ENCODE measurements at regions not wholly inside any gene's neighbourhood (a gene's known extent, or its start where the extent isn't known, plus 50 kb on each side); places are given as distances from the start of the nearest gene placed in this dataset.
"Not testable (repeated sequence)": the region's sequence is repeated elsewhere in the genome, so short reads cannot be mapped to it uniquely, and the experiment has no call there.

DNA sequence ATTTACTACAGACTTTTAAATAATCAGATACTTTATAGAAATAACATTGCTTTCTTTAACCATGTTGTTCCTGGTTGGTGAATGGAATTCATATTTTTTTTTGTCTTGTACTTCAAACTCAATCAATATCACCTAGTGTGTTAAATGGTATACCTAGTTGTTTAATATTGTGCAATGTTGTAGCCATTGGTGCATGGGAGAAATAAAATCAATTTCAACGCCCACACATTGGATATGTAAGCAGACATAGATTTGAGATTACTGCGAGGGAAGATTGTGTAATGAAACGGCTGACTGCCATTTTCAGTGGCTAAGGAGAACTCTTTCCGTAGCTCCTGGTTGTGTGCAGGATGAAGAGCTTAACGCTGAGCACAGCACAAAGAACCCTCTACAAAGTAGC, 626.1 kb downstream of the TMEM182 start:
- DNase-seq = no peak

DNA sequence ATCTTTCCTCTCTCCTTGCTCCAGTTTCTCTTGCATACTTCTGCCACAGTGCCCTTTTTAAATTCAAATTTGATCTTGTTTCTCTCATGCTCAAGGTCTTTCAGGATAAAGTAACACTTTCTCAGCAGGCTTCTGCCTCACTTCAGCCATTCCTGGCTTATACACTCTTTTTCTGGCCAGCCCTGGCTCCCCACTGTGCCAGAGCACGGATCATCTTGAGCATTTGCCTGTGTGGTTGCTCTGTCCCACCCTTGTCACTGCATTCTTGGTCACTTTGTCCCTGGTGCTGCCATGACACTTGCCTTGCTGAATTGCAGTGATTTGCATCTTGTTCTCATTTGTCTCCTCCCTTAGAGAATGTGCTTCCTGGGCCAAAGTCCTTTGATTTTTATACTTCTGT, 634.3 kb downstream of the TMEM182 start:
- DNase-seq = no peak

DNA sequence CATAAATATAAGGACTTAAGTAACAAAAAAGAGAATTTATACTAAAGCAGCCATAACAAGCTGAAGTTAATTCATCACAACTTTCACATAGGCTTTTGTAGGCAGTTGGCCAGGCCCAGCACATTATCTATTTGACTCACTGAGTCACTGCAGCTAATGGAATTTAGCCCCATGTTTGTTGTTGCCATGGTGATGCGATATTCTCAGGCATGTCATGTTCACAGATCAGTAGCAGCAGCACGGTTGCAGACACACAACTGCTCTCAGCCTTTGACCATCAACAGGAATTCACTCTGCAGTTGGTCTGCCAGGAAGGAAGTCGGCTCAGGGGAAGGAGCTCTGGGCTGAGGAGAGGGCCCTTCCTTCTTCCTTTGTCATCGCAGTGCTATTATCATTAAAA, 639.8 kb downstream of the TMEM182 start:
- DNase-seq = no peak

DNA sequence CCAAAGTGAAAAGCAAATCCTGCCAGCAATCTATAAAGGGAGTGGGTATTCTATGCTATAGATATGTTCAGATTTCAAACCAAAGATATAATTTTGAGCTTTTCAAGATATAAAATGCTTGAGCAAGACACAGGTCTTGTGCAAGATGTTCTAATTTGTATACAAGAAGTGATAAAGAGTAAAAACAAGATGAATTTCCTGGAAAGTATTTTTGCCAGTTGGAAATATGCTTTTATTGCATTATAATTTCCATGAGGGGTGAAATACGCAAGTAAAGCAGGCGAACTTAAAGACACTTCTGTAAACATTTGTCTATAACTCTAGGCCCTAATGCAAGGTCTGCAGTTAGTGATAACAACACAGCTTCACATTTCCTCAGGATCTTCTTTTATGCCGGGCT, 640.5 kb downstream of the TMEM182 start:
- no peak for DNase-seq

DNA sequence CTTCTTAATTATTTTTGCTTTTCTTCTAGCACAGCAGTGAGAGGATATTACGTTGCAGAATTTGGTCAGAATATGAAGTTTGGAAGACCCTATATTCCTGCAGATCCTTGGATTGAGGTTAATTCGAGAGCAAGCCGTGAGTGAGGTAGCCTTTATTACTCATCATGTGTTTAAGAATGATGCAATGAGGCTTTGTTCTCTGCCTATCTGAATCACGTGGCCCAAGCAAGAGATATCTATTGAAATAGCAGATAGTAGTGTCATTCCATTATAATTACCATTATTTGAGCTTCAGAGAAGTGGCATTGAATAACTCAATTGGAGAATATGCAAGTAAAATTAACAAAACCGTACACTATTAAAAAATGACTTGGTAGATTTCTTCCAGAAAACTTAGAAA, 641.1 kb downstream of the TMEM182 start:
- DNase-seq = no peak

DNA sequence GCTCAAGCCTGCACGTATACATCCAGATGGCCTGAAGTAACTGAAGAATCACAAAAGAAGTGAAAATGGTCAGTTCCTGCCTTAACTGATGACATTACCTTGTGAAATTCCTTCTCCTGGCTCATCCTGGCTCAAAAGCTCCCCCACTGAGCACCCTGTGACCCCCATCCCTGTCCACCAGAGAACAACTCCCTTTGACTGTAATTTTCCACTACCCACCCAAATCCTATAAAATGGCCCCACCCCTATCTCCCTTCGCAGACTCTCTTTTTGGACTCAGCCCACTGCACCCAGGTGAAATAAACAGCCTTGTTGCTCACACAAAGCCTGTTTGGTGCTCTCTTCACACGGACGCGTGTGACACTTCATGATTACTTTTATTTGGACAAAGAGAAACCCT, 641.6 kb downstream of the TMEM182 start:
- DNase-seq = not testable (repeated sequence)

DNA sequence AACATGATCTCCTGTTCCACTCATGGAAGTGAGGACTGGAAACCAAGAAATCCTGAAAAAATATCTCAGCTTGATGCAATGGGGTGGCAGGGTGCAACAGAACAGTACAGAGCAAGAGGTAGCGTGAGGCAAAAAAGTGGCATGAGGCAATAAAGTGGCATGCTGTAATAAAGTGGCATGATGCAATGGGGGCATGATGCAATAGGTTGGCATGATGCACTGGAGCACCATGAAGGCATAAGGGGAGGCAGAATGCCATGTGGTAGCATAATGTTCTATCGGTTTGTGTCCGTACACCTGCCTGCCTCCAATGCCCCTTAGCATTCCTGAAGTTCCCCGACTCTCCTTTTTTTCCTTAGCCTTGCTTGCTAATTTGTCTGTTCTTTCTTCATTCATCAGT, 648.4 kb downstream of the TMEM182 start:
- DNase-seq = no peak

DNA sequence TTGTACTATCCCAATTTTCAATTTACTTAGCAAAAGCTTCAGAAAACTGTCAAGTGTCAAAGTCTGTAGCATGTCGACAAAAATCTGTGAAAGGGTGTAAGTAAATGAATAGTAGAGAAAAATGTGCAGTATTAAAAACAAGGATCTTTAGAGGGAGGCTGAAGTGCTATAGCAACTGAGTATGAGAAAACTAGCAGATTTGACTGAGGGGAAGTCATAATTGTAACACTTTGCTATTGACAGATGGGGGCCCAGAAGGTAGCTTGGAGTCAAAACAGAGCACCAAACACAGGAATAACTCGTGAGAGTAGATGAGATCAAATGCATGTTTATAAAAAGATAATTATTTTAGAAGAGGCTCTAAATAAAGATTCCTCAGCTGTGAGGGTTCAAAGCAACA, 657.7 kb downstream of the TMEM182 start:
- DNase-seq = no peak

DNA sequence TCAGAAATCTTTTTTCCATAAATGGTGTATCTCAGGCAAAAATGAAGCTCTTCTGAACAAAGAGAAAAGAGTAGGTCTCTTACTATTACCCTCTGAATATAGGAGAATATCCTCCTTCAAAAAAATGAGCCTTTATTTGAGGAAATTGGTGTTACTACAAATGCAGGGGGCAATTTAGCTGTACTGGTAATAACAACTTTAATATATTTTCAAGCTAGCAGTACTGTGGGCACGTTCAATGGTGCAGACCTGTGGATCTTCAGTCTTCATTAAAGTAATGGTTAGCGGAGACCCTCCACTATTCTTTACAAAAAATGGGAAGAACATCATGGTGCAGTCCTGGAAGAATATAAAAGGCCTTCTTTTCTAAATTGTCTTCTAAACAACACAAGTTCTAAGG, 661.3 kb downstream of the TMEM182 start:
- no peak for DNase-seq

DNA sequence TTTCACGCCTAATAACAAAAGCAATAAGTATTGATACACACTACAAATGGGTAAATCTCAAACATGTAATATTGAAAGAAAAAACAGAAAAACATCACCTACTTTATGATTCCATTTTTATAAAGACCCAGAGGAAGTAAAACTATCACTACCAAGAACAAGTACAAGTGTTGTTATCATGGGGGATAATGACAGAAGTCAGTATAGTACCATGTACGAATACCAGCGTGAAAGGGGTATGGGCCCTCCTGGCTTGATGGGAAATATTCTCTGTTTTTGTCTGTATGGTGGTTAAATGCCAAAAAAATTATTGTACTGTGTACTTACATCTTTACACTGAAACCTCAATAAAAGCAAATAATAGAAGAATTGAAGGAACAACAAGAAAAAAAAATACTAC, 665.7 kb downstream of the TMEM182 start:
- no peak for DNase-seq

DNA sequence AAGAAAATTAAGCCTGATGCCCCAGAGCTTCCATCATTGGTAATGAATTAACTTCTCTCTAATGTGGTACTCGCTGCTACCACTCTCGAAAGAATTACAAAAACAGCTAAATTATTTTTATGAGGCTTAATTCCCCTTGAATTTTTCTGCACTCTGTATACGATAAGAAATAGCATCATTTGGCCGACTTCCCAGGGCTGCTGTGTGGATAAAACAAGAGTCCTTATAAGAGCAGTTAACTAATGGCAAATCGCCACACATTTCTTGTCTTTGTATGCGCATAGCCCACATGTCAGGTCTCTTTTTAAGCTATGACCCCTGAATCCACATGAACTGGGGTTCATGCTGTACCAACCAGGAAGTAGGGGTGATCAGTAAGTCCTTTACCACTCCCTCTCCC, 668.4 kb downstream of the TMEM182 start:
- no peak for DNase-seq

DNA sequence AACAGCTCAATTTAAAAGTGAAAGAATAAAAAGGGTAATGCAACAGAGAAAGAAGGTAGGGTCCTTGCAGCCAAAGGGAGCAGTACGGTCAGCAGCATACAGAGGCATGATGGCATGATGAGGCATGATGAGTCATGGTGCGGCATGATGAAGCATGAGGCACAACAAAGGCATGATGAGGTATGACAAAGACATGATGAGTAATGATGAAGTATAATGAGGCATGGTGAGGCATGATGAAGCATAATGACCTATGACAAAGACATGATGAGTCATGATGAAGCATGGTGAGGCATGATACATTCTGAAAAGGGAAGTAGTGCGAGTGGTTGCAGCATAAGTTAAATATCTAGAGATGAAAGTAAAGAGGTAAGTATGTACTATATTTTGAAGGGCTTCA, 673.2 kb downstream of the TMEM182 start:
- DNase-seq = no peak

DNA sequence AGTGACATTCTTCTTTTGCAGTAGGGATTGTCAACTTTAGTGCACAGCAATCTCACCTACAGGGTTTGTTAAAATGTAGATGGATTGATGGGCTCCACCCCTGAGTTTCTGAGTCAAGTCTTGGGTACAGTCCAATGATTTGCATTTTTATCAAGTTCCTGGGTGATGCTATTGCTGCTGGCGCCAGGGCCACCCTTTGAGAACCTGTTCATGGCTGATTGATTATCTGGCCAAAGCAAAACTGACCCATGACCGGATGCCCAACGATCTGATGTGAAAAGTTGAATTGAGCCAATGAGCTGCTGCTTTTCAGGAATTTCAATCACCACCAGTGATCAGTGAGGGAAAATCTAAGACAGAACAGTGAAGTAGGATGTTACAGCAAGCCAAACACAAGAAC, 675.3 kb downstream of the TMEM182 start:
- DNase-seq = no peak

DNA sequence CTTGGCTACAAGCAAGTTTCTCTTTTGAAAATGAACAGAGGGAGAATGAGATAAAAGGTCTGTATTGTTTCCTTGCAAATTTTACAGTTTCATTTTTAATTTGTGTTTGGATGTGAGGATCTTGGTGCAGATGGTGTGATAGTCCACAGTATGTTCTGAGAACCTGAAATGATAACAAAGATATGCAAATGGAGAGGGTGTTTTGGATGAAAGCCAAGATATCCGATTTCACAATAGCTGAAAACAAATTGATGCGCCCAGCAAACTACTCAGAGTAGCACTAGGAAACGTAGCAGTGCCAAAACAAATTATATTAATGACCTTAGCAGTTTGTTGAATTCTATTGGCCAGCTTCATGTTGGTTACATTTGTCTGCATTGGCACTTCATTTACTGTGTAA, 683.5 kb downstream of the TMEM182 start:
- no peak for DNase-seq

DNA sequence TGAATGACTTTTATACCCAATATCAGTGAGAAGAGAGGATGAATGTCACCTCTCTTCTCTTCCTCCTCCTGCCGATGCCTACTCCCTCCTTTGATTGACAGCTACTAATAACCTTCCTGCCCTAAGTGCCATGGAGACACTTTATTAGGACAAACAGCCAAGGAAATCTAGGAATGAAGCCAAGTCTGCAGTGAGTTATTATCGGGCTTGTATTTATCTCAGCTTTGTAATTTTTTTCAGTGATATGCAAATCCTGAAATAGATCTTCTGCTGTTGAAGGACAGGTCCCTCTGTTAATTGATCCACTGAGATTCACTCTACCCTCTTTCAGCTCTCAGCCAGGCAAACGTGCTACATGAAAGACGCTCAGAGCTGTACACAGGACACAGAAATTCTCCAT, 686.7 kb downstream of the TMEM182 start:
- no peak for DNase-seq

DNA sequence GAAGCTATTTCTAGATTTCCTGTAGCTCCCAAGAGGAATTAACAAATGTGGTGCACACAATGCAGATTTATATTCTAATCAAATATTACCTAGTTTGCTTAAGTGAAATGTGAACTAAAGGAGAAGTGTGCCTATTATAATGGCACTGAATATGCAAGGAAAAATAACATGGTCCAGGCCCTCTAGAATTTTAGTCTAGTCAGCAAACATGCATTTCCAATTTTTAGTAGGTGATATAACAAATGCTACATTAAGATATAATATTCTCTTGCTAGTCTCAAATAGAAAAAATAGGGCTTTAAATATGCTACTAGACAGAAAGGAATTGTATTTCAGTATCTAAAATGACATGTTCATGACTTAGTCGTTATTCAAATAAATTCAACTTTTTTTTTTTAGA, 689.5 kb downstream of the TMEM182 start:
- DNase-seq = no peak

DNA sequence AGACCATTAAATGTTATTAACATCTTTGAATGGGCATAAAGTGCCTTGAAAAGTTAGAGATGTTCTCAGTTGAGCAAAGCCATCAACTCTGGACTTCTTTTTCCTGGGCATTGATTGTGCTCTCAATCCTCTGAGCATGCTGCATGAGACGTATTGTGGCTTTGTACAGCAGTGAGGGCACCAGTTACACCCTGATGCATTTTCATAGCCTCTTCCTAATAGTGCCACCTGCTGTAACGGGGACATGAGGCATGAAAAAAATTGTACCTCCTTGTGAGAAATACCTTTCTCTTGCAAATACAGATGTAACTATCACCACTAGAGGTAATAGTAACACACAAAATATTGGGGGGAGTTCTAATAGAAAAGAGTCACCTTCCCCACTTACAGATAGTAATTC, 697.5 kb downstream of the TMEM182 start:
- DNase-seq = no peak

DNA sequence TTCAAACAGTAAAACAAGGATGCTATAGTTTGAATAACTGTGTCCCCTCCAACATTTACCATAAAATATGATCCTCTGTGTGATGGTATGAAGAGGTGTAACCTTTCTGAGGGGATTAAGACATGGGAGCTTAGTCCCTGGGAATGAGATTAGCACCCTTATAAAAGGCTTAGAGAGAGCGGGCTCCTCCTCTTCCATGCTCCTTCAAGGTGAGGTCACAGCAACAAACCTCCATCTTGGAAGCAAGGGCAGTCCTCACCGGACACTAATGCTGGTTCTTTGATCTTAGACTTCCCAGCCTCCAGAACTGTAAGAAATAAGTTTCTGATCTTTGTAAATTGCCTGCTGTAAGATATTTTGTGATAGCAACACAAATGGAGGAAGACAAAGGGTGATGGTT, 700.3 kb downstream of the TMEM182 start:
- DNase-seq = no peak

DNA sequence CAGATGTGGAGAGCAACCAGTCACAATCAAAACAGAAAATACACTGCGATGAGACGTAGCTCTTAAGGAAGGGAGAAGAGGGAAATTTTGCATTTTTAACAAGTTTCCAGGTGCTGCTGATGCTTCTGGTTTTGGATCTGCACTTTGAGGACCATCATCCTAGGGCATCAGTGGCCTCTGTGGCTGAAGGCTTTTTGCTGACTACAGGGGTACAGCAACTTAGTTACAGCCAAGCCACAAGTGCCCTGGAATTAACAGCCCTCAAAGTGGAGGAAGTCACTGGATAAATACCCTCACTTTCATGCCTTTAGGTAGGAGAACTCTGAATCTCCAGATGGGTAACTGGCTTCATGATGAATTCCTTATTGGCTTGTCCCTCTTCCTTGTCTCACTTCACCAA, 700.9 kb downstream of the TMEM182 start:
- no peak for DNase-seq

DNA sequence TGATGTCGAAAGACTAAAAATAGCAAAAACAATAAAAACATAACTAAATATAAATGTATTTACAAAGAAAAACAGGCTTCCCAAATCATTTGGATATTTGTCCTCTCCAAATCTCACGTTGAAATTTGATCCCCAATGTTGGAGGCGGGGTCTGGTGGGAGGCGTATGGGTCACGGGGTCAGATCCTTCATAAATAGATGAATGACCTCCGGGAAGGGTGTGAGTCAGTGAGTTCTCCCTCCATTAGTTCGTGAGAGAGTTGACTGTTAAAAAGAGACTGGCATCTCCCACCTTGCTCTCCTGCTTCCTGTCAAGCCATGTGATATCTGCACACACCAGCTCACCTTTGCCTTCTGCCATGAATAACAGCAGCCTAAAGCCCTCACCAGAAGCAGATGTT, 703.0 kb downstream of the TMEM182 start:
- DNase-seq = no peak

DNA sequence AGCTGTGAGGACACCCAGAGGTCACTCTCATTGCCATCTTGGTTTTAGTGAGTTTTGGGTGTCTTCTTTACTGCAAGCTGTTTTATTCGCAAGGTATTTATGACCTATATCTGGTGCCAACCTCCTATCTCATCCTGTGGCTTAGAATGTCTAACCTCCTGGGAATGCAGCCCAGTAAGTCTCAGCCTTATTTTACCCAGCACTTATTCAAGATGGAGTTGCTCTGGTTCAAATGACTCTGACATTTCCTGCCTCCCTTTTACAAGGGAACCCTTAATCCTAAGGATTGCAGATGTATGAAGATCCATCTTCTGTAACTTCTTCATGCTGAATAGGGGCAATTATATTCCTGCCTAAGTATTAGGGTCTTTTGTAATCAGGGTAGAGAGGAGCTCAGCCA, 708.0 kb downstream of the TMEM182 start:
- DNase-seq = no peak

DNA sequence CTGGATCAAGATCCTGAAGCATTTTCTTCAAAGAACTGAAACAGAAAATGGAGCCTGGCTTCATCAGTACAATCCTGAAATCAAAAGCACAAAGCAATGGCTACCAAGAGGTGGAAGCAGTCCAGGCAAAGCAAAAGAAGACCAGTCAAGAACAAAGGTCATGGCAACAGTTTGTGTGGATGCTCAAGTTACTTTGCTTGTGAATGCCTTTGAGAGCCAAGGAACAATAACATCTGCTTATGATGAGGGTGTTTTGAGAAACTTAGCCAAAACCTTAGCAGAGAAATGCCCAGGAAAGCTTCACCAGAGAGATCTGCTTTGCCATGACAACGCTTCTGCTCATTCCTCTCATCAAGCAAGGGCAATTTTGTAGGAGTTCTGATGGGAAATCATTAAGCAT, 723.1 kb downstream of the TMEM182 start:
- no peak for DNase-seq

DNA sequence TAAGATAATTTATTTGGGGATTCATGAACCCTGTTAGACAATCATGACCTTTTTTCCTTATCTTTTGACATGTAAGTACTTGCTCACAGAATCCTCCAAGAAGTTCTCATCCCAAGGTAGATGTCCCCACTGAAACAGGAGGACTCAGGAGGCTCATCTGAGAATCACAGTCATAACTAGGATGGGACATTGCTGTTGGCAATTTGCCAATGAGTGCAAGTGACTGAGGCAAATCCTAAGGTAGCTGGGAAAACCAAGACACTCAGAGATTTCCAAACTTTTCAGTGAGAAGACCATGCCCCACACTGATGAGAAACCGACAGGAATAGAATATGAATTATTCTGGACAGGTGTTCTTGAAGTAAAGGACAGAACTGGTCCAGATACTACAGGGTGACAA, 735.0 kb downstream of the TMEM182 start:
- no peak for DNase-seq

DNA sequence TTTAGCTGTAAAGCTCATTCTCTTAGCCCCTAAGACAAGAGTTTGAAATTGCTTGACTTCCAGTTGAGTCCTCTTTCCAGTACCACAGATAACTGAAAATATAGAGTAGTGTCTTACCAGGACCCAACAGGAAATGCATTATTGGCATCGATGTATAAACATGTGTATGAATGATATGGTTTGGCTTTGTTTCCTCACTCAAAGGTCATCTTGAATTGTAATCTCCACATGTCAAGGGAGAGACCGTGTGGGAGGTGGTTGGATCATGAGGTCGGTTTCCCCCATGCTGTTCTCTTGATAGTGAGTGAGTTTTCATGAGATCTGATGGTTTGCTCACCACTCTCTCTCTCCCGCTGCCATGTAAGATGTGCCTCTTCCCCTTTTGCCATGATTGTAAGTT, 745.0 kb downstream of the TMEM182 start:
- DNase-seq = no peak

DNA sequence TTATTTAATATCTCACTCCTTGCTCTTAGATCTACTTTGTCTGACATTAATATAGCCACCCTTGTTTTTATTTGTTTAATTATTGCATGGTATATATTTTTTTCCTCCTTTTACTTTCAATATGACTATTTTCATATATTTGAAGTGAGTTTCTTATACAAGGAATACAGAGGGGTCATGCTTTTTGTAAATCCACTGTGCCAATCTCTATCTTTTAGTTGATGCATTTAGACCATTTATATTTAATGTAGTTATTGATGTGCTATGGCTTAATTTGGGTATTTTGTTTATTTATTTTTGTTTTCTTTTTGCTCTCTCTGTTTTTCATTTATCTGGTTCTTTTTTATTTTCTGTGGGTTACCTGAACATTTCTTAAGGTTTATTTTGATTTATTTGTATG, 750.6 kb downstream of the TMEM182 start:
- DNase-seq = no peak

DNA sequence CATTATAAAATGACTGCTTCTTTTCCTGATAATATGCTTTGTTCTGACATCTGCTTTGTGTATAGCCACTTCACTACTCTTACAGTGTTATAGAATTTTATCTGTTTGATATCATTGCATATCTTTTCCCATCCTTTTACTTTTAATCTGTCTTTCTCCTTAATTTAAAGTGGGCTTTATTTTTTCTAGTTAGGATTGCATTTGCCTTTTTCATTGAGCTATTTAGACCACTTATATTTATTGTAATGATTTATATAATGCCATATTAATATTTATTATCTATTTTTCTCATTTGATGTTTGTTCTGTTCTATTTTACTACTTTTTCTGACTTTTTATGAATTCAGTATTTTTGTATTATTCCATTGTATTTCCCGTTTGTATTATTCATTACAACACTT, 758.7 kb downstream of the TMEM182 start:
- DNase-seq = no peak
